HG03097 (cell line): ENCODE measurements at regions not wholly inside any gene's neighbourhood (a gene's known extent, or its start where the extent isn't known, plus 50 kb on each side); places are given as distances from the start of the nearest gene placed in this dataset.

Experiments
- ATAC-seq: cut with Tn5 transposase; IDR thresholded peaks from one replicate; pipeline ENCODE4 v1.9.1; 2021; ENCODE audit not compliant: unreplicated experiment, low FRiP score

DNA sequence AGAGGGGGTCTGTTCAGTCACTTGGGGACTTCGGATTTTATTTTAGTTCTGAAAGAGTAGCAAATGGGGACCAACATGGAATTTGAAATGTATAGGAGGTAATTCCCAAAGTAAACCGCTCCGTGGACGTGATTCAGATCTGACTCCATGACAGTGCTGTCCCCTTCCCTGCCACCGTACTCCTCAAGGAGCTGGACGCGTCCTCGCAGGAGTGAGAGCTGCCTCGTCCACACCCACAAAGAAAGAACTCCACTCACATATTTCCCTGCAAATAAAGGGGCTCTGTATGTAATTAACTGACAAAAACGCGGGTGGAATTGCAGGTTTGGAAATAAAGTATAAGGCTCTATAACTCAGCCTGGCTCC lies 183.6 kb downstream of the ETS2 start:
- ATAC-seq = no peak

DNA sequence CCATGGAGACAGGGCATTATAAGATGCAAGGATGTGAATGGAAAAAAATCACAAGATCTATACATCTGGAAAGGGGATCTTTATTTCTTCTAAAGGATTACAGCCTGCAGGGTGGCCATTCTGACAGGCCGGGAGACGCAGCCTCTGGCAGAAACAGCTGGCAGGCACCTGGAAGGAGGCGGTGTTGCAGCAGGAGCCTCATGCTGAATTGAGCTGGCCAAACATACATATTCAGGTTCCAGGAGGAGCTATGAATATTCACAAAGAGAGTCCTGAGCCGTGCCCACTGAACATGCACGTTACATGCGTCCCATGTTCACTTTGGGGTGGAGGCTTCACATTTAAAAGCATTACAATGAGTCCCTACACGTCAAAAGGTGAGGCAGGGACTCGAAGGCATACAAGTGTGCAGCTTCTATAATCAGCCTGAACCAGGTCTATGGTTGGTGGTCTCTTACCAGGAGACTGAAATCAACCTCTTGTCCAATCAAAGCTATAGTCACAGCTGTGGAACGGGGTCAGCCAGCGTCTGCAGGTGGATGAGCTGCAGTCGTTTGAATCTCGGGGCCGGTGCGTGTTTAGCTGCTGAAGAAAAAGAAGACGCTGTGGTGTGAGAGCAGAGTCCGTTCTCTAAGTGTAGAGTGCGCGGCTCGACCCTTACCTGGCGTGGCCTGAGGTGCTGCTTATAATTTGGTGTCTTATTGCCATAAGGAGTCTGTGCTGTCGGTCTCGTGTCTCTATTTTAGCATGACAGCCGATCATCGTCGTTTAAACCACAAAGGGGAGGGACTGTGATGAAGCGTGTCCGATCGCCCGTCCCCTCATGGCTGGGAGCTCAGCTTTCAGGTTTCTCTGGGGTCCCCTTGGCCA lies 183.0 kb downstream of the ETS2 start:
- no peak for ATAC-seq

DNA sequence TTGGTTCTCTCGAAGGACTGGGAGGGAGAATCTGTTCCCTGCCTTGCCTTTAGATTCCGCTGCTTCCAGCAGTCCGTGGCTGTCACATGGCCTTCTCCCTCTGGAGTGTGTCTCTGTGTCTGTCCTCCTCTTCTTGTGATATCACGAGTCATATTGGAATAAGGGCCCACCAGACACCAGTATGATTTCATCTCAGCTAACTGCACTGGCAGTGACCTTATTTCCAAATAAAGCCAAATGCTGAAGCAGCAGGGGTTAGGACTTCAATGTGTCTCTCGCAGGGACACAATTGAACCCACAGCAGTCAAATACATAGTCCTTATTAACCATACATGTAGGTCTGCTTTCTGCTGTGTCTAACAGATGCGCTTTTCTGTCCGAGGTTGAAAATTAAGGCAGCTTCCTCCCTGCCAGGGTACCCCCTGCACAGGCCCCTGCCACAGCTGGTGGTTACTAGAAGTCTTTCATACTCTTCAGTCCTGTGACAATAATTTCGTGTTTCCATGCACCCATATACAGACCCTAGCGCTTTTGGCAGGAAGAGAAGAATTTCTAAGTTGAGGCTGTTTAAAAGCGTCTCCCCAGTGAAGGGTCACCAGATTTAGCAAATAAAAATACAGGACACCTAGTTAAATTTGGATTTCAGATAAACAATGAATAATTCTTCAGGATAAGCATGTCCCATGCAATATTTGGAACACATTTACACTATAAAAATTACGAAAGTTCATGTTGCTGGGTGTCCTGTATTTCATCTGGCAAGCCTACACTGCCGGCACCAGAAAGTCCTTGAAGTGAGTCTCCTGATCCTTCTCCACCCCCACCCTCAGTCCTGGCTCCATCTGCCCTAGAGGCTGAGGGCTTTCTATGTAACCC lies 182.1 kb downstream of the ETS2 start:
- ATAC-seq = no peak

DNA sequence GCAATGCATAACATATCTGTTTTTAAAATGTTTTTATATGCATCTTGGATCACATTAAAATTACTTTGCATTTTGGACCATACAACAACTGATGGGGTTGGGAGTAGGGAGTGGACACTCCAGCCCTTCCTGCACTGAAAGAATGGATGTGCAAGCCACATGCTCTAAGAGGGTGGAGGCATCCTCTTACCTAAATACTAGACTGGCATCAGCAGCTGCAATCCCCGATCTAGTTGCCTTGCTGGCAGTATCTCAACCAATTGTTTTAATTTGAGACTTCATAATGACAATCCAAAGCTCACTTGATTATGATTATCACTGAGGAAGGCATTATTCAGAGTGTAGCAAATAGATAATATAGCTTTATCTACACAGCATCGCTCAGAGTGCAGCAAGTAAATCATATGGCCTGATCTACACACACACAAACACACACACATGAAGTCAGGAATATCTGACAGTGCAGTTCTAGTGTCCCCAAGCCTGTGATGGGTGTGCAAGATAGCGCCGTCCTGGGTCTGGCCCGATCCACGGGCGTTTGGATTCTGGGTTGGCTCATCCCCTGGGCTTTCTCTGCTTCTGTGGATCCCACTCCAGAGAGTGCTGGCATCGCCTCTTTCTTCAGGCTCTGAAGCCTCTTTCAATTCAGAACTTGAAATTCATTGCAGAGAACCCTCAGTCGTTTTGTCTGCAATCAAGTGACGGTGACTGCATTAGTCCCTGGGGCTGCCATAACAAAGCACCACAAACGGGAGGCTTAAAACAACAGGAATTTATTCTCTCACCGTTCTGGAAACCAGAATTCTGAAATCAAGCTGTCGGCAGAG lies 181.3 kb downstream of the ETS2 start:
- ATAC-seq = no peak

DNA sequence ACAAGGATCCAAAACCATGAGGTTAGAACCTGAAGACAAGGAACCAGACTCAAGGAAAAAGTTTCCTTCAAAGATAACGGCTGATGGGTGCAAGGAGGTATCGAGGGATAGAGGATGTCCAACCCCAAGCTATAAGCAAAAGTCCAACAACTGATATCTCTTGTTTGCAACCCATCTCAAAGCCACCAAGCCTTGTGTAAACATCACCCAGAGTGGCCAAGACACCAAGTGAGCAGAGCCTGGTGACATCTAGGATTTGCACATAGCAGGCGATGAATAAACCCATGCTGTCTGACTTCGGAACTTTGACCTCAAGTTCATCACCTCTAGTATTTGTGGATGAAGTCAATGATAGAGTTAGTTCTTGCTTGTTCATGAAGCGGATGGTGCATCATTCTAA lies 180.7 kb downstream of the ETS2 start:
- ATAC-seq = no peak

DNA sequence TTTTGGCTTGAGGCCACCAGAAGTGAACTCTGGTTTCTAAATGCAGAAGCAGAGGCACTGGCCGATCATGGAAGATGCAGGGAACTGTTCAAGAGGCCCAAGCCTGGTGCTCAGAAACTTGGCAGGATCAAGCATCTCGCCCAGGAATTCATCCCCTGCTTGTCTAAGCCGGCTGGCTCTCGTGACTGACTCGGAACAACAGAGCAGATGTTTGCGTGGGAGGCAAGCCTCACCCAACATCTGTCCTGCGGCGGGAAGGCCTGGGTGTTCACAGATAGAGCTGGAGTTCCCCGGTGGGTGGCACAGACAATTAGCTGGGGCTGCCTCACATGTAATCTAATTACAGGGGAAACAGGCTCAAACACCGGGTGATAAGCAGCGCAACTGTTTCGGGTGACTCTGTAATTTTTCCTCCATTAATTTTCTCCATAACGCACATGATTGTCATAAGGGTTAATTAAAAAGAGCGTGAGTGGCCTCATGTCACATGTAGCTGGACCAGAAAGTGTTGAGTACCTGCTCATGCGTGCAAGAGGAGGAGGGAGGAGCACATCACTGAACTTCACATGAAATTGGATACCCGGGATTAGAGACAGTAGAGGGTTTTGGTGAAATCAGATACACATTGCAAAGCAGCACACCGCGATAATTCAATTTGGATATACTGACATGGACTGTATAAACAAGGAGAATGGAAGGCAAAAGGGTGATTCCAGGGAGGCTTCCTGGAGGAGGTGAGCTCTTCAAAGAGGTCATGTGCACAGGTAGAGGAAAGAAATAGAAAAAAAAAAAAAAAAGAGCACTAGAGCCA lies 180.0 kb downstream of the ETS2 start:
- ATAC-seq = no peak

DNA sequence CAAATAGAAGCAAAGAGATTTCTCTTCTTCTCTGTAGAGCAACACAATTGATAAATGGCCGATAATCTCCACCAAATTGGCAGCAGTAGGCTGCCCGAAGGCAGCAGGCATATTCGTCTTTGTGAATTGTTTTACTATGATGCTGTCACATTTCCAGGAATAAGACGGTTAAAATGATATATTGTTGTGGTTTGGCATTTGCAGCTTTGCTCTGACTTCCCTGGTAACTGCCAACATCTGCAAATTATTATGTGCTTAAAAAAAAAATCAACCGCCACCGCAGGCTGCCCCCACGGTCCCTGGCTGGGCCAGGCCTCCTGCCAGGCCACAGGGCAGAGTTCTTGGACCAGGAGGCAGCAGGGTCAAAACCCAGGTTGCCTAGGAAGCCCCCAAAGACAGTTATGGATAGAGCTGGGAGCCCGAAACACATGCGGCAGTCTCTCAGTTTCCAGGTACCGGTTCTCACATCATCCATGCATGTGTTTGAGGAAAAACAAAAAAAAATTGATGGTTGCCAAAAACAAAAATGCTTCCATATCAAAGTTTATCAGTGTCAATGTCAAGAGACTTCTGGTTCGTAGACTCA lies 179.3 kb downstream of the ETS2 start:
- ATAC-seq = no peak

DNA sequence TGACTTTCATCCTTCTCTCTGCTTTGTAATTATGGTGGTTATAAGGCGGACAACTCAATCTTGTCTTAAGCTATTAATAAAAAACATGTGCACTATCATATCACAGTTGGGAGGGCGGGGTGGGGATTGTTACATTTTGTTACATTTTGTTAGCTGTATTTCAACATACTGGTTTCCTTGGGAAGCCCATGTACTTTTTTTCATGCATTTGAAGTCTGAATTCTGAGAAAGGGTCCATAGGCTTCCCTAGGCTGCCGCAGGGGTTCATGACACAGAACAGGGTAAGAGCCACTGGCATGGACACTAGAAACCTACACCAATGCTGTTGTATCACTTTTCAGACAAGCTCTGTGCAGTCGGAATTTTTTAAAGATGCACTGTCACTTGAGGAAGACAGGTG lies 178.8 kb downstream of the ETS2 start:
- ATAC-seq = no peak

DNA sequence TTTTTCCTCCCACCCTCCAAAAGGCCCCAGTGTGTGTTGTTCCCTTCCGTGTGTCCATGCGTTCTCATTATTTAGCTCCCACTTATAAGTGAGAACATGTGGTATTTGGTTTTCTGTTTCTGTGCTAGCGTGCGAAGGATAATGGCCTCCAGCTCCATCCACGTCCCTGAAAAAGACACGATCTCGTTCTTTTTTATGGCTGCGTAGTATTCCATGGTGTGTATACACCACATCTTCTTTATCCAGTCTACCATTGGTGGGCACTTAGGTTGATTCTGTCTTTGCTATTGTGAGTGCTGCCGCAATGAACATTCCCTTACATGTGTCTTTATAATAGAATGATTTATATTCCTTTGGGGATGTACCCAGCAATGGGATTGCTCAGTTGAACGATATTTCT lies 177.8 kb downstream of the ETS2 start:
- no peak for ATAC-seq

DNA sequence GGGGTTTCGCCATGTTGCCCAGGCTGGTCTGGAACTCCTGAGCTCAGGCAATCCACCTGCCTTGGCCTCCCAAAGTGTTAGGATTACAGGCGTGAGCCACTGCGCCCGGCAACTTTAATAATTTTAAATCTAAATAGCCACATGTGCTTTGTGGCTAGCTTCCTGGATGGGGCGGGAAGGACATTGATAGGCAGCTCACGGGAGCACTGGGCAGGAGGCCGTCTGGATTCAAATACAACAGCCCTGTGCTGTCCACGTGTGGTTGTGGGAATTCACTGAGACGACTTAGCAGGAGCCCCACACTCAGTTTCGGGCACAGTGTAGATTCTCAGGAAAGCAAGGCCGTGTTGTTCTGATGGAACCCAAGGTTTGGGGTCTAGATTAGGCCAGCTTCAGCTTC lies 177.1 kb downstream of the ETS2 start:
- no peak for ATAC-seq

DNA sequence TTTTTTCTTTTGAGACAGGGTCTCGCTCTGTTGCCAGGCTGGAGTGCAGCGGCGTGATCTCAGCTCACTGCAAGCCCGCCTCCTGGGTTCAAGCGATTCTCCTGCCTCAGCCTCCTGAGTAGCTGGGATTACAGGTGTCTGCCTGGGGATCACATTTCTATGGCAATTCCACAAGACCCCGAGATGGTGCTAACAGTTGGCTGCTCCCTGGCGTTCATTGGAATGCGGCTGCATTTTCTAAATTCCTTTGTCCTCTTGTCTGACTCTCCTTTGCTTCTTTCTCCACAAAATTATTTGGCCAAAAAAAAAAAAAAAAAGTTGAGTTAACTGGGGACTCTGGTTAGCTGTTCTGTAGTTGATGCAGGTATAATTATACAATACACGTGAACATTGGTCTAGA lies 176.4 kb downstream of the ETS2 start:
- ATAC-seq = no peak

DNA sequence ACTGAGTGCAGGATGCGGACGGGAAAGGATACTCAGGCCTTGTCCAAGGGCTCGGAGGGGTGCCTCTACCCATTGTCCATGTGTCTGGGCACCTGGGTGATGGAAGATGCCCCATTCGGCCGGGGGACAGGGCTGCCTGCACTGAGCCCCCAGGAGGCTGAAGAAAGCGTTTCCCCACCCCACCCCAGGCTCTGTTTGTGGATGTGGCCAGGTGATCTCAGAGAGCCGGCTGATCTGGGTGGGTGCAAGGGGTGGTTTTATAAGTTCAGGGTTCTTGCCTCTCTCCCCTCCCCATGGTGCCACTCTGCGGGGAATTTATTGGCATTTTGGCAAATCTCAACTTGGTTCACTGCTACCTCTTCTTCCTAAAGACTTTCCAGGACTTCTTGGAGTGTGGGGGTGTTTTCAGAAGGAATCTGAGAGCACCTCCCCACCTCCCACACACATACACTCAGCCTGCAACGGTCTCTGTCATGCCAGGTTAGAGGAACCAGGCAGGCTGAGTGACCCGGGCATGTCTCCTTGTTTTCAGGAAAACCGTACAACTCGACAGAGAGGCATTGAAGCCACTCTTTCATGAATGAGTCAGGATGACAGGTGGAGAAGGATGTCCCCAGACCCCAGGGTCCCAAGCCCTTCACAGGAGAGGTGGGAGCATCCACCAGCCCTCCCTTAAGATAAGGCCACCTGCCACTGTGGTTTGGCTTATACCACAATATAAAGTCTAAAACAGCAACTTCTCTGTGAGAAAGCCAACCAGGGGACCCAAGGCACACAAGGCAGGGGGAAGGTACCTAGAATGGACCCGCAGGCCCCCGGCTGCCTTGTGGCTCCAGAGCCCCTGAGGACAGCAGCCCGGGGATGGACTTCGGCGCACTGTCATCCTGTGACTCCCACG lies 174.9 kb downstream of the ETS2 start:
- ATAC-seq = no peak

DNA sequence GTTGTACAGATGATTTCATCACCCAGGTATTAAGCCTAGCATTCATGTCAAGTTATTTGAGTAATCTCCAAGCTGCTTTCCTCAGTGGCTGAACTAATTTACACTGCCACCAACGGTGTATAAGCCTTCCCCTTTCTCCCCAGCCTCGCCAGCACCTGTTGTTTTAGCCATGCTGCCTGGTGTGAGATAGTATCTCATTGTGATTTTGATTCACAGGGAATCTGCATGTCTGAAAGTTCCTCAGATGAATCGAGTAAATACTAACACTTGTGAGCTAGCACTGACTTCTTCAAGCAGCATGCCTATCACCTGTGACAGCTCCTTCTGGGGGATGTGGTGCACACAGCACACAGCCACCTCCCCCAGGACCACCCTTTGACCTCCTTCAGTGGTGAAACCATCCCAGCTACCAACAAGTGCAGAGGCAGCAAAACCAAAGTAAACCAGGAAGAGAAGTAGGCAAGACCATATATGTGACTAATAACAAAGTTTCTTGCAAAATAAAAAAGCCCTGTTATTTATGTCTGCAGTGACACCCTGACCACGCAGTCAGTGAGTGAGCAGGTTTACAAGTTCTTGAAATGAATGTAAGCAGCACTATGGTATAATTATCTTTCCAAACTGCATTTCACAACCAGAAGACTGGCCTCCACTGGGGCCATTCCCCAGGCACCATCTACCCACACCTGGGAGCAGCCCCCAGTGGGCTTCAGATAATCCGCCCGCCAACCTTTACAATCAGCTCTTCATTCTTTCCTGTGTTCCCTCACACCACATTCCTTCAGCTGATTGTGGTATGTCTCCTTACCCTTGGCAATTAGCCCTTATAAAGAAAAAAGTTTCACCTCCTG lies 173.8 kb downstream of the ETS2 start:
- ATAC-seq = no peak

DNA sequence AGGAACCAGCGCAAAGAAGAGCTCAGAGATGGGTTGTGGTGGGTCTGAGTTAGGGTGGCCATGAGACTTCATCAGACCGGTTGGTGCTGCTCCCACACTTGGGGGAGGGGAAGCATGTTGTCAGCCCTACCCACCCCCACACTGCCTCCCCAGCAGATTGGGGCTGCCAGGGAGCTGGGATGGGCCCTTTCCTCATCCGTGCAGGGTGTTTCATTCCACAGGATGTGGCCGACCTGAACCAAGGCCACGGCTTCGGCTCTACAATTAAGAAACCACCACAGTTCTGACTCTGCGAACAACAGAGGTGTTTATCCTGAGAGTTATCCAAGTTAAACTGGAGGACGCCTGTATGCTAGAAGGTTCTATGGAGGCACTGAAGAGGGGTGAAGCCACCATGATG lies 171.2 kb downstream of the ETS2 start:
- no peak for ATAC-seq

DNA sequence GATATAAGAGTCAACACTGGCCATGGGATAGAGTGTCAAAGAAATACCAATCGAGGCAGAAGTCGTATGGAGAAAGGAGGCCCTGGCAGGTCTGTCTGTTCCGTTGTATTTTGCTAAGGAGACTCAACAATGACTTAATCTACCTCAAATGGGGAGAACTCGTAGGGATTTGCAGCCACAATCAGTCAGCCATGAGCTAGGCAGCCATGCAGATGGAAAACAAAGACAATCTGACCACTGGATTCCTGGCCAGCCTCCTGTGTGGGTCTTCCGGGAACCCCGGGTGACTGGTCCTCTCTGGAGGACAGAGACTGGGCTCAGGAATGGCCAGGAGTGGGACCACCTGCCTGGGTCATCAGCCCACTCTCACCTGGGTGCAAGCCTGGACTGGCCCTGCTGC lies 167.8 kb downstream of the ETS2 start:
- no peak for ATAC-seq

DNA sequence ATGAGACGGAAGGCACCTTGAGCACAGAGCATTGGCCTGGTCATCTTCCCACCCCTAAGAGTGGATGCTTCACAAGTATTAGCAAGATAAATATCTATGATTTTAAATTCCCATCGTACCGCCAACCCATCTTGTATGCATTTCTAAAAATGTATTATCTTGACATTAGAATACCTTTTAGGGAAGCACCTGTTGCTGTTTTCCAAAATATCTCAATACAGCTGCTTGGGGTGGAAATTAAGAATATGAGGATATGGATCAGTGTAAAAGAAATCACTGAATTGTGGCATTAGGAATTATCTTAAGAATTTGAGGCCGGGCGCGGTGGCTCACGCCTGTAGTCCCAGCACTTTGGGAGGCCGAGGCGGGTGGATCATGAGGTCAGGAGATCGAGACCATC lies 166.3 kb downstream of the ETS2 start:
- no peak for ATAC-seq

DNA sequence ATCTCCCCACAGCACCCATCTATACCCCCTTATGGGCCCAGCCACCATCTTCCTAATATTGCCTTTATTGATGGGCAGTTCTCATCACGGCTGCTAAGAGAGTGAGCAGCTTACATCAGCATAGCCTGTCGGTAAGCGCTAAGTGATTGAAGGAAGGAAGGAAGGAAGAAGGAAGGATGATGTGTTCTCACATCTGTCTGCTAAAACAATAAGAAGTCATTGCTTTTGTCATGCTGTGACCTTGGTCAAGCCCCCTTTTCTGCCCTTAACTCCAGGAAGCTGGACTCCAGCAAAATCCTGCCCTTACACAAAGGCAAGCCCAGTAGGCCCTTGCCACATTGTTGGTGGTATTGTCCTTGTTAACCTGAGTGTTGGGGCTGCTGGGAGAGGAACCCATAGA lies 165.0 kb downstream of the ETS2 start:
- no peak for ATAC-seq
